HUES48 (cell line): ENCODE measurements at regions not wholly inside any gene's neighbourhood (a gene's known extent, or its start where the extent isn't known, plus 50 kb on each side); places are given as distances from the start of the nearest gene placed in this dataset.

ENCODE experiments used
- H3K27ac ChIP-seq: one replicate; pipeline ENCODE4 v1.7.0; 2013; ENCODE audit warnings: low read depth, low read length, inconsistent platforms
- H3K27me3 ChIP-seq: 2 replicates; pipeline ENCODE4 v1.6.1; 2013; ENCODE audit warnings: mild to moderate bottlenecking, low read length; ENCODE audit not compliant: control insufficient read depth, insufficient read depth
- H3K36me3 ChIP-seq: 2 replicates; pipeline ENCODE4 v1.6.1; 2013; ENCODE audit warnings: low read length; ENCODE audit not compliant: control insufficient read depth, insufficient read depth
- H3K4me1 ChIP-seq: 2 replicates; pipeline ENCODE4 v1.6.1; 2013; ENCODE audit warnings: mild to moderate bottlenecking, low read length; ENCODE audit not compliant: control insufficient read depth, insufficient read depth
- H3K4me3 ChIP-seq: 2 replicates; pipeline ENCODE4 v1.5.1; 2013; ENCODE audit warnings: mild to moderate bottlenecking, low read depth, low read length
- H3K9ac ChIP-seq: 2 replicates; pipeline ENCODE4 v1.6.1; 2013; ENCODE audit warnings: mild to moderate bottlenecking, low read depth, low read length, moderate library complexity
- H3K9me3 ChIP-seq: 2 replicates; pipeline ENCODE4 v1.6.1; 2013; ENCODE audit warnings: low read length; ENCODE audit not compliant: control insufficient read depth, insufficient read depth

DNA sequence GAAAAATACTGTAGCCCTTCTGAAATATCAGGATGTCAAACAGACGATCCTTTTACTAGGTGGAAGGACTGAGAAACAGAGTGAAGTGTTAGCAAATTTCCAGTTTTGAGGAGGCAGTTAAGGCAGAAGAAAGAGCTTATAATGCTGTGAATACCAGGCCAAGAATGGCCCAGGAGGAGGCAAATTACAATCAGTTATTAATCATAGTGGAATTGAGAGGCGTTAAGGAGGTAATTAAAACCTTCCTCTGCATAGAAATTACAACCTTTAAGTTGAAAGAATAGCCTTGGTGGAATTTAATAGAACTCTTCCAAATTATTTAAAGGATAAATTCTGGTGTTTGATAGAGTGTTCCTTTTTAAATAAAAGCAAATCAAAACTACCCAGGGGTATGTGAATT is 590.9 kb upstream of the SEL1L start:
- Histone ChIP-seq H3K27me3 (no peaks in the 10 kb centered on the region), H3K4me3 (no peak overlapping the region), H3K9ac (no peak overlapping the region), H3K36me3 (no peaks in the 10 kb centered on the region), H3K4me1 (peaks cover 10% of the 10 kb centered on the region; the same call in 1 of the 2 replicates), H3K9me3 (no peaks in the 10 kb centered on the region), H3K27ac (no peak overlapping the region)

DNA sequence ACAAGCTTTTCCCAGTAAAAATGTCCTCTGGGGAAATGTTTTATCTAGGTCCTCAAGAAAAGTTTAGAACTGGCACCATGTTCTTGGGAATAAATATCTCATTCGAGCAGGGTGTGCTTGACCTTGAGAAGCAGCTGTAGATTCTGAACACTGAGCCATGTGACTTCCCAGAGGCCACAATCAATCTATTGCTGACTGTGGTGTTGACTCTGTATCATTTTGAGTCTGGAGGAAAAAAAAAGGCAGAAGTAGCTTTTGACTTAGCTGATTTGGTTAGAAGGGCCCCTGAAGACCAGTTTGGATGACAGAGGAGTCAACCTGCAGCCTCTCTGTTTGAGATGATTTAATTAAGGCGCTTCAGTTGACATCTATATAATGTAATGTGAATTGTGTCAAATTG is 592.4 kb upstream of the SEL1L start:
- Histone ChIP-seq H3K4me1 (no peaks in the 10 kb centered on the region), H3K27ac (no peak overlapping the region), H3K4me3 (no peak overlapping the region), H3K36me3 (no peaks in the 10 kb centered on the region), H3K9ac (no peak overlapping the region), H3K9me3 (no peaks in the 10 kb centered on the region), H3K27me3 (no peaks in the 10 kb centered on the region)

DNA sequence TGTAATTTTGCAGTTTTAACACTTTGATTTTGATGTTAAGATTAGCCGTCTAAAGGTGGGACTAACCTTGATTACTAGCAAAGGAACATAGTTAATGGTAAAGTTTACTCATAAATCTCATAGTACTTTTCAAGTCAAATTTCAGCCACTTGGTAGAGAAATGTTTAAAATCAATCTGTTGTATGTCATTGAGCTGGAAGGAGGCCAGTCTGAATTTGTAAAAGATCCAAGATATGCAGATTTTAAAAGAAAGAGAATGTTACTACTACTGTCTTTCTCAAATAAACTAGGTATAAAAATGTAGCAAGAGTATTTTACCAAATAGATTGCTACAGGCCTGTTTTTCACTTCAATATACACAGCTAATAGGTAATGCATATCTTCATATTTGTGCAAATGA is 600.8 kb upstream of the SEL1L start:
- no peak overlapping the region for H3K4me3 ChIP-seq
- no peaks in the 10 kb centered on the region for H3K9me3 ChIP-seq
- no peaks in the 10 kb centered on the region for H3K4me1 ChIP-seq
- H3K9ac ChIP-seq, result no peak overlapping the region
- no peak overlapping the region for H3K27ac ChIP-seq
- no peaks in the 10 kb centered on the region for H3K27me3 ChIP-seq
- no peaks in the 10 kb centered on the region for H3K36me3 ChIP-seq

DNA sequence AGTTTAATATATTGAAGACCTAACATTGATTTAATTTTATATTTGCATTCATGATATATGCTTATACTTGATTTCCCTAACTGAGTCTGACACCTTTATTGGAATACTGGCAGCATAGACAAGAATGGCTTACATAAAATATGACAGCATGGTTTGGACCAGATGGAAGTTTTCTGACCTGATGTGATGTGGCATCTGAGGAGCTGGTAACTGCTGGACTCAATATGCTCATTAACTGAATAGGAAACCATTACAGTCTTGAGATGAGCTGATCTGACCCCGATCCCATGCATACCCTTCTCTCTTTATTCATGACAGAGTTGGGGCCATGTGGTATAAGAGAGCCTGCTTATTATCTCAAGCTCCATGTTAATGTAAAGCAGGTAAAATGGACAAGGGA is 604.8 kb upstream of the SEL1L start:
- Histone ChIP-seq H3K27me3 (no peaks in the 10 kb centered on the region), H3K27ac (no peak overlapping the region), H3K9ac (no peak overlapping the region), H3K4me1 (no peaks in the 10 kb centered on the region), H3K4me3 (no peak overlapping the region), H3K36me3 (no peaks in the 10 kb centered on the region), H3K9me3 (peaks cover 14% of the 10 kb centered on the region)

DNA sequence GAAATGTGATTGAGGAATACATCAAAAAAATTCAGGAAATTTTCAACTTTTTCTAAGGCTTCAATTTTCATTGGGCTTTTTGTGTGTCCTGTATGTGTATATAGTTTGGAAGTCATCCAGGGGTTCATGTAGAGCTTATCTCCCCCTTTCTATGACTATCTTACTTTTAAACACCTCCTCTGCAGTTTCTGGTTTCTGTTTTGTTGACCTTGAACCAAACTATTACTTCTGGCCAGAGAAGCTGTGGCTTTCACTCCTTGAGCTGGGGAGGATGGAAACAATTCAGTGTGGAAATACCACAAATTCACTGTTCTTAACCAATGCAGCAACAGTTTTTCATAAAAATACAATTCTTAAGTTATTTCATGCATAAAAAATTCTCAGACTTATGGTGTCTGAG is 613.2 kb upstream of the SEL1L start:
- Histone ChIP-seq H3K4me3 (no peak overlapping the region), H3K9me3 (no peaks in the 10 kb centered on the region), H3K27me3 (no peaks in the 10 kb centered on the region), H3K36me3 (no peaks in the 10 kb centered on the region), H3K27ac (no peak overlapping the region), H3K4me1 (no peaks in the 10 kb centered on the region), H3K9ac (no peak overlapping the region)

DNA sequence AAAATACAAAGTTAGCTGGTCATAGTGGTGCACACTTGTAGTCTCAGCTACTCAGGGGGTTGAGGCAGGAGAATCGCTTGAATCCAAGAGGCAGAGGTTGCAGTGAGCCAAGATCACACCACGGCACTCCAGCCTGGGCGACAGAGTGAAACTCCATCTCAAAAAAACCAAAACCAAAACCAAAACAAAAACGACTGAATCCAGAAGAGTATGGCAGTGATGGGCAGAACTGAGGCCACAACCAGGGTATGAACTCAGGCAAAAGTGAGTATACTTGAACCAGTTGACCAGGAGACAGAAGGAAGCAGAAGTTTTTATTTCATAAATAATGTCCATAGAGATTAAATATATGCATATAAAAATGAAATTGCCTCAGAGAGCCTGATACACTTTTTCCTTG is 620.0 kb upstream of the SEL1L start:
- no peaks in the 10 kb centered on the region for H3K4me1 ChIP-seq
- no peak overlapping the region for H3K27ac ChIP-seq
- no peak overlapping the region for H3K9ac ChIP-seq
- no peaks in the 10 kb centered on the region for H3K36me3 ChIP-seq
- no peaks in the 10 kb centered on the region for H3K9me3 ChIP-seq
- H3K27me3 ChIP-seq, result no peaks in the 10 kb centered on the region
- H3K4me3 ChIP-seq, result no peak overlapping the region

DNA sequence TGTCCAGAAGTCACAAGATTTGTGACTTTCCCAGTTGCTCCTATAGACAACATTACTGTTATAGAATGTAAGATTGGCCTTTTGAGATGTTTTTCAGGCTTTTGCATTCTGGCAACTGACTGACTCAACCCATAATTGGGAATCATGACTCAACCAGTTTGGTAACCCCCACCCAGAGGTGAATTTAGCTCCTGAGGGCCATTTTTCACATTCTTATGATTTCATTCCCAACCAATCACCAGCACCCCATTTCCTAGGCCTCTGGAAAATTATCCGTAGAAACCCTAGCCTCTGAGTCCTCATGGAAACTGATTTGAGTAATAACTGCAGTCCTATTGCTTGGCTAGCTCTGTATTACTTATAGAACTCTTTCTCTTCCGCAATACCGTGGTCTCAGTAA is 626.0 kb upstream of the SEL1L start:
- no peaks in the 10 kb centered on the region for H3K4me1 ChIP-seq
- H3K9ac ChIP-seq, result no peak overlapping the region
- no peaks in the 10 kb centered on the region for H3K36me3 ChIP-seq
- H3K4me3 ChIP-seq, result no peak overlapping the region
- H3K27ac ChIP-seq, result no peak overlapping the region
- H3K27me3 ChIP-seq, result no peaks in the 10 kb centered on the region
- peaks cover 24% of the 10 kb centered on the region for H3K9me3 ChIP-seq

DNA sequence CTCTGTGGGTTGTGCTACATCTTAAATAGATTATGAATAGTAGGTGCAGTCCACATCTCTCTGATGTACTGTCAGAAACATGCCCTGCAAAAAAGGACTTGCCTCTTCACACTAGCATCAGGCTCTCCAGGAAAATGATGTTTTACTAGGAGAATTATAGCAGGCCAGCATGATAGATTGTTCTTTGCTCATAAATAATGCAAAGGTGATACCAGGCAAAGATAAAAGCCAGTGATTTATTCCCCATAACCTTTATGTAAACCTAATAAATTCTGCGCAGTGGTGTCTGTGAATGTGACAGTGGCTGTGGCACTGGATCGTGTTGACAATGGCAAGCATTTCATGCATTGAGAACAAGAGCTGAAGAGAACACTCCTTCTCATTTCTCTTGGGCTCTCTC is 646.5 kb upstream of the SEL1L start:
- Histone ChIP-seq H3K27me3 (no peaks in the 10 kb centered on the region), H3K9ac (no peak overlapping the region), H3K4me1 (peaks cover 6% of the 10 kb centered on the region; the same call in 1 of the 2 replicates), H3K36me3 (no peaks in the 10 kb centered on the region), H3K27ac (no peak overlapping the region), H3K4me3 (no peak overlapping the region), H3K9me3 (no peaks in the 10 kb centered on the region)

DNA sequence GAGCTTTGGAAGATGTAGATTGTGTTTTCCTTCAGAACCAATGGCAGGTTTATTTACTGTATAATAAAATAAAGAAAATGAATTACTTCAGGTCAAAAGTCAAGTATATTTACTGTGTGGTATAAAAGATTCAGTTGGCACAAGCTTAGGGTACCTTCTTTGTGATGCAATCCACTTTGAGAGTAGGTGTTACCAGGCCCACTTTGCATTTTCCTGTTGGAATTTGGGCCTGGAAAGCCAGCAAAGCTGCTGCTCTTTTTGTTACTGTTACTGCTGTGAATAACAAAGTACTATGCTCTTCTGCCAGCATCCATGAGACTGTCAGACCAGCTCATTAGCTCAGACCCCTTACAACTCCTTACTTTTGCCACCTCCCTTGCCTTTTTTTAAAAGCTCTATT is 649.0 kb upstream of the SEL1L start:
- Histone ChIP-seq H3K36me3 (no peaks in the 10 kb centered on the region), H3K9ac (no peak overlapping the region), H3K27me3 (no peaks in the 10 kb centered on the region), H3K4me3 (no peak overlapping the region), H3K9me3 (no peaks in the 10 kb centered on the region), H3K27ac (no peak overlapping the region), H3K4me1 (peaks cover 6% of the 10 kb centered on the region; the same call in 1 of the 2 replicates)

DNA sequence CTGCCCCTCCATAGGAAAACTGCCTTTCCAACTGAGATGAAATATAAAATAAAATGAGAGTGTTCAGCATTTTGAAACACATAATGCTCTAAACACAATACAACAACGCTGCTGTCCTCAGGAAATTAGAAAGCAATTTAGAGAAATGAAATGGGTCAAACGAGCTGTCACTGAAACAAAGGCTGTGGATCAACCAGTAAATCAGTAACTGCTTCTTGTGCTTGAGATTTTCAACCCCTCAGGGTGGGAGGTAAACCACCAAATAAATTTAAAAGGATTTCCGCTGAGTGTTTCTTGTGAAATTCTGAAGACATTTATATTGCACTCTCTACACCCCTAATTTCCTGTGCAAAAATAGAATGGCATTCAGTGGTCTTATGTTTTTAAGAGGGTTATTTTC is 657.1 kb upstream of the SEL1L start:
- peaks cover 5% of the 10 kb centered on the region for H3K9me3 ChIP-seq
- no peaks in the 10 kb centered on the region for H3K4me1 ChIP-seq
- no peaks in the 10 kb centered on the region for H3K27me3 ChIP-seq
- no peak overlapping the region for H3K27ac ChIP-seq
- no peaks in the 10 kb centered on the region for H3K36me3 ChIP-seq
- no peak overlapping the region for H3K4me3 ChIP-seq
- no peak overlapping the region for H3K9ac ChIP-seq

DNA sequence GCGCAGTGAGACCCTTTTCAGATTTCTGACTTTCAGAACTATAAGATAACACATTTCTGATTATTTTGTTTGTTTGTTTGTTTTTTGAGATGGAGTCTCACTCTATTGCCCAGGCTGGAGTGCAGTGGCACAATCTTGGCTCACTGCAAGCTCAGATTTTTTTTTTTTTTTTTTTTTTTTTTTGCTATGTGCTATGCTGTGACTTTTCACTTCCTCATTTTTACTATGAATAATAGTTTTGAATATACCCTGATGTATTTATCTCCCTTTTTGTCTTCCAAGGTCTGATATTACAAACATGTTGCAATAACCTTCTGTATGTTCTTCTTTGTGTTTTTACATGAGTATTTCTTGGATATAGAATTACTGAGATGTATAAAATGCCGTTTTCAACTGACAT is 658.7 kb upstream of the SEL1L start:
- no peaks in the 10 kb centered on the region for H3K27me3 ChIP-seq
- H3K36me3 ChIP-seq, result no peaks in the 10 kb centered on the region
- H3K4me3 ChIP-seq, result no peak overlapping the region
- no peaks in the 10 kb centered on the region for H3K4me1 ChIP-seq
- no peak overlapping the region for H3K9ac ChIP-seq
- no peak overlapping the region for H3K27ac ChIP-seq
- H3K9me3 ChIP-seq, result peaks cover 5% of the 10 kb centered on the region

DNA sequence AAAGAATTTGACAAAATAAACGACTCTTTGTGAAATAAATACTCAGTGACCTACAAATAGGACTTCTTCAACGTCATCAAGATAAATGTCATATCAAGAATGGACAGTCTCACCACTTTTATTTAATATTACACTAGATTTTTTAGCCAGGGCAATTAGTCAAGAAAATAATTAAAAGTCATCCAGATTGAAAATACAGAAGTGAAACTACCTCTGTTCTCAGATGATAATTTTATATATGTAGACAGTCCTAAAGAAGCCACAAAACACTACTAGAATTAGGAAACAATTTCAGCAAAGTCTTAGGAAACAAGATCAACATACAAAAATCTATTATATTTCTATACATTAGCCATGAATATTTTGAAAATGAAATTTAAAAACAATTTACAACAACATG is 689.6 kb upstream of the SEL1L start:
- H3K4me1 ChIP-seq, result 0 out of 2 replicates have a peak, but pooled peaks cover 5% of the 10 kb centered on the region
- no peaks in the 10 kb centered on the region for H3K36me3 ChIP-seq
- H3K27ac ChIP-seq, result no peak overlapping the region
- no peak overlapping the region for H3K9ac ChIP-seq
- no peaks in the 10 kb centered on the region for H3K9me3 ChIP-seq
- no peak overlapping the region for H3K4me3 ChIP-seq
- H3K27me3 ChIP-seq, result no peaks in the 10 kb centered on the region
